Activated CD4-positive, alpha-beta memory T cell treated with anti-CD3 and anti-CD28 coated beads, Interleukin-2, amount 10 ng/mL, durations not matched to agents 7 days and 5 days (primary cell): ENCODE measurements at regions not wholly inside any gene's neighbourhood (a gene's known extent, or its start where the extent isn't known, plus 50 kb on each side); places are given as distances from the start of the nearest gene placed in this dataset.

Experiments used
- CTCF ChIA-PET: fragments of 350-600 bp; sonication (Branson Sonifier 250); formaldehyde crosslinking; loops from one replicate; lab custom pipeline; 2021; ENCODE audit warnings: antibody characterized with exemption, inconsistent platforms; lab: Charles Lee
- POLR2A ChIA-PET: fragments of 350-600 bp; sonication (Branson Sonifier 250); formaldehyde crosslinking; loops from one replicate; lab custom pipeline; 2021; ENCODE audit warnings: antibody characterized with exemption; lab: Charles Lee
- DNase-seq: peaks from one replicate; pipeline ENCODE4 v3.0.0-alpha.2; 2020
- H3K27ac Mint-ChIP-seq: one replicate; pipeline ENCODE4 v1.8.0; 2021; ENCODE audit warnings: mild to moderate bottlenecking, mixed read lengths
- H3K27me3 Mint-ChIP-seq: one replicate; pipeline ENCODE4 v1.8.0; 2021; ENCODE audit warnings: mixed read lengths
- H3K36me3 Mint-ChIP-seq: one replicate; pipeline ENCODE4 v1.8.0; 2021; ENCODE audit warnings: low read depth, mixed read lengths
- H3K4me1 Mint-ChIP-seq: one replicate; pipeline ENCODE4 v1.8.0; 2021; ENCODE audit warnings: mixed read lengths
- H3K4me3 Mint-ChIP-seq: one replicate; pipeline ENCODE4 v1.8.0; 2021; ENCODE audit warnings: mild to moderate bottlenecking, mixed read lengths
- H3K9me3 Mint-ChIP-seq: one replicate; pipeline ENCODE4 v1.8.0; 2021; ENCODE audit warnings: mixed read lengths

- DNase-seq = no peak
- H3K4me3 Mint-ChIP-seq = no peak overlapping the region
- H3K4me1 Mint-ChIP-seq = no peaks in the 10 kb centered on the region
- POLR2A ChIA-PET = no interaction called here
- H3K9me3 Mint-ChIP-seq = no peaks in the 10 kb centered on the region
- no peaks in the 10 kb centered on the region for H3K36me3 Mint-ChIP-seq
- H3K27ac Mint-ChIP-seq = no peak overlapping the region
- CTCF ChIA-PET = no interaction called here
- no peaks in the 10 kb centered on the region for H3K27me3 Mint-ChIP-seq
These were observed 451.8 kb downstream of the SUCLA2 start for GRCh38 chr13:47549219-47549752.

- Mint-ChIP-seq H3K4me3 (no peak overlapping the region), H3K4me1 (no peaks in the 10 kb centered on the region), H3K27me3 (no peaks in the 10 kb centered on the region), H3K27ac (no peak overlapping the region), H3K9me3 (no peaks in the 10 kb centered on the region), H3K36me3 (no peaks in the 10 kb centered on the region)
- POLR2A ChIA-PET = no interaction called here
- CTCF ChIA-PET = no interaction called here
- DNase-seq = no peak
These were observed 452.7 kb downstream of the SUCLA2 start for GRCh38 chr13:47548294-47548840.

- H3K27ac Mint-ChIP-seq = no peak overlapping the region
- ChIA-PET POLR2A (no interaction called here), CTCF (no interaction called here)
- no peak overlapping the region for H3K4me3 Mint-ChIP-seq
- H3K36me3 Mint-ChIP-seq = no peaks in the 10 kb centered on the region
- H3K4me1 Mint-ChIP-seq = no peaks in the 10 kb centered on the region
- no peak for DNase-seq
- H3K27me3 Mint-ChIP-seq = no peaks in the 10 kb centered on the region
- no peaks in the 10 kb centered on the region for H3K9me3 Mint-ChIP-seq
These were observed 454.5 kb downstream of the SUCLA2 start for GRCh38 chr13:47546391-47547225.

- DNase-seq = no peak
- no peaks in the 10 kb centered on the region for H3K4me1 Mint-ChIP-seq
- no peaks in the 10 kb centered on the region for H3K9me3 Mint-ChIP-seq
- no peak overlapping the region for H3K4me3 Mint-ChIP-seq
- no peak overlapping the region for H3K27ac Mint-ChIP-seq
- no peaks in the 10 kb centered on the region for H3K27me3 Mint-ChIP-seq
- ChIA-PET CTCF (no interaction called here), POLR2A (no interaction called here)
- H3K36me3 Mint-ChIP-seq = no peaks in the 10 kb centered on the region
These were observed 455.7 kb downstream of the SUCLA2 start for GRCh38 chr13:47545201-47546024.

GRCh38 chr13:47539317-47539716 lies 461.8 kb downstream of the SUCLA2 start:
- DNase-seq = no peak
- POLR2A ChIA-PET = no interaction called here
- CTCF ChIA-PET = no interaction called here
- Mint-ChIP-seq H3K27me3 (no peaks in the 10 kb centered on the region), H3K36me3 (no peaks in the 10 kb centered on the region), H3K27ac (no peak overlapping the region), H3K9me3 (peaks cover 5% of the 10 kb centered on the region), H3K4me1 (no peaks in the 10 kb centered on the region), H3K4me3 (no peak overlapping the region)

GRCh38 chr13:47523771-47524170 lies 477.3 kb downstream of the SUCLA2 start:
- H3K27me3 Mint-ChIP-seq = no peaks in the 10 kb centered on the region
- no peak overlapping the region for H3K4me3 Mint-ChIP-seq
- H3K9me3 Mint-ChIP-seq = peaks cover 3% of the 10 kb centered on the region
- CTCF ChIA-PET = interaction anchor here (0.7 kb wide), 1 partner anchor 546 kb away, joined by 3 read pairs; no protein-coding TSS in a partner anchor
- no peak for DNase-seq
- H3K4me1 Mint-ChIP-seq = no peaks in the 10 kb centered on the region
- POLR2A ChIA-PET = no interaction called here
- no peak overlapping the region for H3K27ac Mint-ChIP-seq
- no peaks in the 10 kb centered on the region for H3K36me3 Mint-ChIP-seq

- ChIA-PET CTCF (no interaction called here), POLR2A (no interaction called here)
- H3K4me3 Mint-ChIP-seq = no peak overlapping the region
- no peaks in the 10 kb centered on the region for H3K27me3 Mint-ChIP-seq
- H3K27ac Mint-ChIP-seq = no peak overlapping the region
- H3K36me3 Mint-ChIP-seq = no peaks in the 10 kb centered on the region
- no peak for DNase-seq
- H3K9me3 Mint-ChIP-seq = peaks cover 1% of the 10 kb centered on the region
- H3K4me1 Mint-ChIP-seq = no peaks in the 10 kb centered on the region
These were observed 479.1 kb downstream of the SUCLA2 start for GRCh38 chr13:47521890-47522487.

- POLR2A ChIA-PET = no interaction called here
- Mint-ChIP-seq H3K27me3 (no peaks in the 10 kb centered on the region), H3K9me3 (peaks cover 2% of the 10 kb centered on the region), H3K4me3 (no peak overlapping the region), H3K36me3 (no peaks in the 10 kb centered on the region), H3K4me1 (no peaks in the 10 kb centered on the region), H3K27ac (no peak overlapping the region)
- no peak for DNase-seq
- CTCF ChIA-PET = no interaction called here
These were observed 481.4 kb downstream of the SUCLA2 start for GRCh38 chr13:47519626-47520025.

GRCh38 chr13:47518530-47518929 lies 482.5 kb downstream of the SUCLA2 start:
- POLR2A ChIA-PET = no interaction called here
- H3K4me3 Mint-ChIP-seq = no peak overlapping the region
- no peaks in the 10 kb centered on the region for H3K27me3 Mint-ChIP-seq
- no peaks in the 10 kb centered on the region for H3K36me3 Mint-ChIP-seq
- H3K27ac Mint-ChIP-seq = no peak overlapping the region
- H3K9me3 Mint-ChIP-seq = peaks cover 2% of the 10 kb centered on the region
- CTCF ChIA-PET = no interaction called here
- no peaks in the 10 kb centered on the region for H3K4me1 Mint-ChIP-seq
- DNase-seq = no peak

- H3K36me3 Mint-ChIP-seq = no peaks in the 10 kb centered on the region
- no peaks in the 10 kb centered on the region for H3K4me1 Mint-ChIP-seq
- ChIA-PET CTCF (no interaction called here), POLR2A (no interaction called here)
- H3K9me3 Mint-ChIP-seq = peaks cover 2% of the 10 kb centered on the region
- H3K27me3 Mint-ChIP-seq = no peaks in the 10 kb centered on the region
- no peak overlapping the region for H3K4me3 Mint-ChIP-seq
- no peak for DNase-seq
- H3K27ac Mint-ChIP-seq = no peak overlapping the region
These were observed 489.4 kb downstream of the SUCLA2 start for GRCh38 chr13:47511647-47512046.

GRCh38 chr13:47508527-47509228 lies 492.4 kb downstream of the SUCLA2 start:
- Mint-ChIP-seq H3K4me3 (no peak overlapping the region), H3K36me3 (no peaks in the 10 kb centered on the region), H3K4me1 (no peaks in the 10 kb centered on the region), H3K9me3 (no peaks in the 10 kb centered on the region), H3K27me3 (no peaks in the 10 kb centered on the region), H3K27ac (no peak overlapping the region)
- DNase-seq = no peak
- ChIA-PET CTCF (no interaction called here), POLR2A (no interaction called here)

- Mint-ChIP-seq H3K4me1 (no peaks in the 10 kb centered on the region), H3K4me3 (no peak overlapping the region), H3K27ac (no peak overlapping the region), H3K27me3 (no peaks in the 10 kb centered on the region), H3K36me3 (no peaks in the 10 kb centered on the region), H3K9me3 (no peaks in the 10 kb centered on the region)
- no peak for DNase-seq
- ChIA-PET POLR2A (no interaction called here), CTCF (no interaction called here)
These were observed 497.6 kb downstream of the SUCLA2 start for GRCh38 chr13:47503475-47503874.
